ENCODE measurements at regions not wholly inside any gene's neighbourhood (a gene's known extent, or its start where the extent isn't known, plus 50 kb on each side); places are given as distances from the start of the nearest gene placed in this dataset.

DNA sequence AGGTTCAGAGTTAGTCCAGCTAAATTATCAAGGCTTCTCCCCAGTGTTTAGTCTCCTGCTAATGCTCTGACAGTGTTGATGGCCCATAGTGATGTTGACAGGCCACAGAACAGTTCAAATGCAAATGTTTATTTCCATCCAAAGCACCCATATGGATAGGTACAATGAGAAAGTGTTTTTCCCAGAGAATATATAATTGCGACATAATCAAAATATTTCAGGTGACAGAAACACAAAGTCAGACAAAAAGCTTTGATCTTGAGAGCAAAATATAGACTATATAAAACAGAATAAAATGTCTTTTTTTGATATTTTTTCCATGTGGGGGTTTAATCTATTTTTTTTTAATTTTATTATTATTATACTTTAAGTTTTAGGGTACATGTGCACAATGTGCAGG lies 642.3 kb upstream of the SEMA3D start:
- no peaks in the 10 kb centered on the region for H3K27me3 ChIP-seq (ENCODE audit: control insufficient read depth in 2 of 2, insufficient read depth in 2 of 2, low read length in 2 of 2)
- no peak overlapping the region for H2AFZ ChIP-seq (ENCODE audit: low read depth, low read length)
- H3K4me2 ChIP-seq (ENCODE audit: insufficient read depth, low read length): no peak overlapping the region
- no peak for FAIRE-seq
- no TSS peak for BruUV-seq (replicated peaks)
- POLR2A ChIA-PET: no interaction called here
- ATAC-seq: no peak
- TF ChIP-seq XRCC3 (IDR thresholded peaks at IDR 0.05) (no peak), FOXK1 (CRISPR knock-in tag; IDR thresholded peaks at IDR 0.05; ENCODE audit: borderline replicate concordance) (no peak)
- no peak overlapping the region for H3K4me3 ChIP-seq
- intact Hi-C loops (cut with micrococcal nuclease): no loop called here
- H3K9me1 ChIP-seq (ENCODE audit: control insufficient read depth, insufficient read depth, low read length): no peaks in the 10 kb centered on the region
- H3K27ac ChIP-seq (ENCODE audit: extremely low read depth, low read depth, low read length): no peak overlapping the region
- no peaks in the 10 kb centered on the region for H4K20me1 ChIP-seq (replicated peaks; ENCODE audit: control insufficient read depth, insufficient read depth, low read length)
- H3K36me3 ChIP-seq (ENCODE audit: control insufficient read depth, insufficient read depth, low read length): no peaks in the 10 kb centered on the region
- no peaks in the 10 kb centered on the region for H3K4me1 ChIP-seq (replicated peaks in 1 of 2; ENCODE audit: control insufficient read depth in 2 of 2, insufficient read depth in 2 of 2, low read length in 2 of 2)
- H3K79me2 ChIP-seq (ENCODE audit: control insufficient read depth, insufficient read depth, low read length): no peaks in the 10 kb centered on the region
- H3K9ac ChIP-seq (ENCODE audit: insufficient read depth in 1 of 2, low read depth in 2 of 2, low read length in 2 of 2): no peak overlapping the region
- WGBS (ENCODE audit: insufficient coverage, low coverage, missing lambda C conversion rate): 3% methylated on average over 1 of the region's 1 CpG
- in situ Hi-C loops (cut with MboI): no loop called here
- CTCF ChIA-PET (ENCODE audit: low intra/inter-chr PET ratio): no interaction called here
- no peaks in the 10 kb centered on the region for H3K9me3 ChIP-seq (replicated peaks; ENCODE audit: control insufficient read depth, insufficient read depth, low read depth, low read length)
- DNase-seq (ENCODE audit: extremely low read depth in 1 of 4, low spot score in 3 of 4): no peak

DNA sequence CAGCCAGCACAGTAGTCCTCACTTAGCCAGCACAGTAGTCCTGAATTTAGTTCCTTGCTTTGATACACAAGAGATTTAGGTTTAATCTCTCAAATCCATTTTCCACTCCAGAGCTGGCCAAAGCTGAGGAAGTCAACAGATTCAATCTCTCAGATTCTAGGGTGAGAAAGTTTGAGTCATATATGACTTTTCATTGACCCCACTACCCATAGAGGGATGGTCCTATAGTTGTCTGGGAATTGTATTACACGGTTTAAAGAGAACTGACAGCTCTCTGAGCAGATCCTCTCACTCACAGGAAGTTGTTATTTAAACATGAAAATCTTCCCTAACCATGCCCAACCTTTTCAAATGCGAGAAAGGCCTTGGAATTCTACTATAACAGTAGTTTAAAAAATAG lies 641.8 kb upstream of the SEMA3D start:
- H3K36me3 ChIP-seq (ENCODE audit: control insufficient read depth, insufficient read depth, low read length): no peaks in the 10 kb centered on the region
- DNase-seq (ENCODE audit: extremely low read depth in 1 of 4, low spot score in 3 of 4) (no peak), ATAC-seq (no peak), FAIRE-seq (no peak)
- BruUV-seq (replicated peaks): no TSS peak
- H3K4me1 ChIP-seq (replicated peaks in 1 of 2; ENCODE audit: control insufficient read depth in 2 of 2, insufficient read depth in 2 of 2, low read length in 2 of 2): no peaks in the 10 kb centered on the region
- ChIA-PET POLR2A (no interaction called here), CTCF (ENCODE audit: low intra/inter-chr PET ratio) (no interaction called here)
- no peaks in the 10 kb centered on the region for H4K20me1 ChIP-seq (replicated peaks; ENCODE audit: control insufficient read depth, insufficient read depth, low read length)
- no peak overlapping the region for H2AFZ ChIP-seq (ENCODE audit: low read depth, low read length)
- no peaks in the 10 kb centered on the region for H3K9me3 ChIP-seq (replicated peaks; ENCODE audit: control insufficient read depth, insufficient read depth, low read depth, low read length)
- H3K9ac ChIP-seq (ENCODE audit: insufficient read depth in 1 of 2, low read depth in 2 of 2, low read length in 2 of 2): no peak overlapping the region
- no peaks in the 10 kb centered on the region for H3K9me1 ChIP-seq (ENCODE audit: control insufficient read depth, insufficient read depth, low read length)
- WGBS (ENCODE audit: insufficient coverage, low coverage, missing lambda C conversion rate): 0% methylated on average over 2 of the region's 2 CpGs
- intact Hi-C loops (cut with micrococcal nuclease) (no loop called here), in situ Hi-C loops (cut with MboI) (no loop called here)
- no peaks in the 10 kb centered on the region for H3K79me2 ChIP-seq (ENCODE audit: control insufficient read depth, insufficient read depth, low read length)
- no peak overlapping the region for H3K27ac ChIP-seq (ENCODE audit: extremely low read depth, low read depth, low read length)
- TF ChIP-seq SETDB1 (IDR thresholded peaks at IDR 0.05; ENCODE audit: low read length): no peak
- TF ChIP-seq EWSR1 (IDR thresholded peaks at IDR 0.05; ENCODE audit: borderline replicate concordance, low read depth, partially characterized antibody): no peak
- TF ChIP-seq PPARD (CRISPR knock-in tag; IDR thresholded peaks at IDR 0.05): no peak
- TF ChIP-seq, protein P1, sequence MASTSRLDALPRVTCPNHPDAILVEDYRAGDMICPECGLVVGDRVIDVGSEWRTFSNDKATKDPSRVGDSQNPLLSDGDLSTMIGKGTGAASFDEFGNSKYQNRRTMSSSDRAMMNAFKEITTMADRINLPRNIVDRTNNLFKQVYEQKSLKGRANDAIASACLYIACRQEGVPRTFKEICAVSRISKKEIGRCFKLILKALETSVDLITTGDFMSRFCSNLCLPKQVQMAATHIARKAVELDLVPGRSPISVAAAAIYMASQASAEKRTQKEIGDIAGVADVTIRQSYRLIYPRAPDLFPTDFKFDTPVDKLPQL (IDR thresholded peaks at IDR 0.05; ENCODE audit: extremely low read depth, insufficient read length): no peak
- no peak for TF ChIP-seq SRF (CRISPR knock-in tag; IDR thresholded peaks at IDR 0.05)
- no peak overlapping the region for H3K4me3 ChIP-seq
- H3K4me2 ChIP-seq (ENCODE audit: insufficient read depth, low read length): no peak overlapping the region
- no peaks in the 10 kb centered on the region for H3K27me3 ChIP-seq (ENCODE audit: control insufficient read depth in 2 of 2, insufficient read depth in 2 of 2, low read length in 2 of 2)

Data from K562 (cell line).